Natural killer cell (primary cell): ENCODE measurements at regions not wholly inside any gene's neighbourhood (a gene's known extent, or its start where the extent isn't known, plus 50 kb on each side); places are given as distances from the start of the nearest gene placed in this dataset.

Experiments
- ATAC-seq, 3 donors: fragments of 150-1000 bp in 2 of 3; fragments of 200-7000 bp in 1 of 3; cut with Tn5 transposase; 1 replicate in 1 of 3; 2 replicates in 2 of 3; pipeline ENCODE4 v1.10.0; 2021; ENCODE audit warnings: mild to moderate bottlenecking in 2 of 3, moderate library complexity in 2 of 3
- DNase-seq, 2 donors: peaks; one replicate each; pipeline versions ENCODE4 v3.0.0 to v3.0.0-alpha.2; 2013 to 2021; ENCODE audit warnings: mixed read lengths in 1 of 2
- H3K27ac ChIP-seq: one replicate; pipeline ENCODE4 v1.5.1; 2013; ENCODE audit warnings: mild to moderate bottlenecking, low read length
- H3K27me3 ChIP-seq: one replicate; pipeline ENCODE4 v1.6.1; 2013; ENCODE audit warnings: low read length; ENCODE audit not compliant: control insufficient read depth, insufficient read depth
- H3K36me3 ChIP-seq: one replicate; pipeline ENCODE4 v1.6.1; 2013; ENCODE audit warnings: low read length; ENCODE audit not compliant: control insufficient read depth, insufficient read depth
- H3K4me1 ChIP-seq: one replicate; pipeline ENCODE4 v1.6.1; 2013; ENCODE audit warnings: low read length; ENCODE audit not compliant: control insufficient read depth, insufficient read depth
- H3K4me3 ChIP-seq: one replicate; pipeline ENCODE4 v1.5.1; 2013; ENCODE audit warnings: low read length
- H3K9me3 ChIP-seq: one replicate; pipeline ENCODE4 v1.6.1; 2013; ENCODE audit warnings: low read length; ENCODE audit not compliant: control insufficient read depth, insufficient read depth
- H3K27ac Mint-ChIP-seq, 2 donors: one replicate each; pipeline ENCODE4 v1.8.0; 2022; ENCODE audit warnings: mild to moderate bottlenecking in 2 of 2, mixed read lengths in 2 of 2, moderate library complexity in 1 of 2
- H3K27me3 Mint-ChIP-seq, 2 donors: one replicate each; pipeline ENCODE4 v1.8.0; 2022; ENCODE audit warnings: low read depth in 2 of 2, mixed read lengths in 2 of 2
- H3K36me3 Mint-ChIP-seq: one replicate; pipeline ENCODE4 v1.8.0; 2022; ENCODE audit warnings: mixed read lengths
- H3K4me1 Mint-ChIP-seq, 2 donors: one replicate each; pipeline ENCODE4 v1.8.0; 2022; ENCODE audit warnings: mixed read lengths in 2 of 2
- H3K4me3 Mint-ChIP-seq: one replicate; pipeline ENCODE4 v1.8.0; 2022; ENCODE audit warnings: mild to moderate bottlenecking, moderate library complexity, mixed read lengths
- H3K9me3 Mint-ChIP-seq, 2 donors: one replicate each; pipeline ENCODE4 v1.8.0; 2022; ENCODE audit warnings: mixed read lengths in 2 of 2
- CTCF ChIP-seq: fragments of 200-600 bp; IDR thresholded peaks from one replicate; pipeline ENCODE4 v1.8.0; 2022; ENCODE audit warnings: antibody characterized with exemption
- WGBS: methylation state at CpG from one replicate; pipeline ENCODE4 v1.1.7; 2013; ENCODE audit warnings: missing lambda C conversion rate; ENCODE audit not compliant: insufficient coverage; 5-methylcytosine and 5-hydroxymethylcytosine counted together
- intact Hi-C: fragments of 100-400 bp; cut with micrococcal nuclease; formaldehyde crosslinking; loops from one replicate; pipeline ENCODE4 v1.14.2; 2022

- no peak overlapping the region for H3K27ac ChIP-seq
- H3K9me3 ChIP-seq = no peaks in the 10 kb centered on the region
- Mint-ChIP-seq H3K36me3 (no peaks in the 10 kb centered on the region), H3K4me3 (no peak overlapping the region), H3K9me3 (no peaks in the 10 kb centered on the region), H3K27ac (no peak overlapping the region), H3K27me3 (peaks cover 0 to 10% of the 10 kb centered on the region in 2 donors), H3K4me1 (peaks cover 18 to 20% of the 10 kb centered on the region in 2 donors)
- ATAC-seq (no peak), DNase-seq (no peak)
- WGBS = no CpG with 5 or more reads among the region's 1 CpG
- H3K27me3 ChIP-seq = no peaks in the 10 kb centered on the region
- no peak overlapping the region for H3K4me3 ChIP-seq
- intact Hi-C loops = no loop called here
- H3K4me1 ChIP-seq = no peaks in the 10 kb centered on the region
- no peaks in the 10 kb centered on the region for H3K36me3 ChIP-seq
- TF ChIP-seq CTCF = no peak
These were observed 648.4 kb downstream of the PTPRC start for GRCh38 chr1:199287206-199287605.

- 75% methylated on average over 1 of the region's 1 CpG for WGBS
- Histone ChIP-seq H3K4me1 (no peaks in the 10 kb centered on the region), H3K36me3 (no peaks in the 10 kb centered on the region), H3K27ac (no peak overlapping the region), H3K9me3 (no peaks in the 10 kb centered on the region), H3K27me3 (no peaks in the 10 kb centered on the region), H3K4me3 (no peak overlapping the region)
- ATAC-seq = no peak
- Mint-ChIP-seq H3K27me3 (peaks cover 0 to 10% of the 10 kb centered on the region in 2 donors), H3K9me3 (no peaks in the 10 kb centered on the region), H3K4me3 (no peak overlapping the region), H3K27ac (no peak overlapping the region), H3K36me3 (no peaks in the 10 kb centered on the region), H3K4me1 (peaks cover 13 to 15% of the 10 kb centered on the region in 2 donors)
- DNase-seq = no peak
- intact Hi-C loops = no loop called here
- no peak for TF ChIP-seq CTCF
These were observed 648.8 kb downstream of the PTPRC start for GRCh38 chr1:199287647-199288046.

DNA sequence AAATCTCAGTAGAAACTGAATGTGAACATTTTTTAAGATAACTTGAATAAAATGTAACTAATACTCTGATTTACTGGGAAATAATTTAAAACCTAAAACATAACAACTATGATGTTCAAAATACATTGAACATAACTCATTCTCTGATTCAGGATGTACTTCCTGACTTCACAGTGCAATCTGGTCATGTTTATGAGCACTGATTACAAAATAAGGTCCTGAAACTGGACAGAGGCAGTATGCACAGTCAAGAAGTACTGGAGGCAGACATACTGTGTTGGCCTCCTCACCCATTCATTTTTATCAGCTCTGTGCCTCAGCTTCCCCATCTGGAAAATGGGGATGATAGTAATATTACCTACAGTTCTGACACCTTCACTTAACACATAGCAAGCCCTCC, 651.3 kb downstream of the PTPRC start:
- Histone ChIP-seq H3K27ac (no peak overlapping the region), H3K9me3 (no peaks in the 10 kb centered on the region), H3K36me3 (no peaks in the 10 kb centered on the region), H3K27me3 (no peaks in the 10 kb centered on the region), H3K4me3 (no peak overlapping the region), H3K4me1 (no peaks in the 10 kb centered on the region)
- no peak for TF ChIP-seq CTCF
- DNase-seq (no peak), ATAC-seq (no peak)
- Mint-ChIP-seq H3K27ac (no peak overlapping the region), H3K4me1 (no peaks in the 10 kb centered on the region), H3K36me3 (no peaks in the 10 kb centered on the region), H3K9me3 (no peaks in the 10 kb centered on the region), H3K4me3 (no peak overlapping the region), H3K27me3 (peaks cover 0 to 10% of the 10 kb centered on the region in 2 donors)
- intact Hi-C loops = no loop called here

- Mint-ChIP-seq H3K36me3 (no peaks in the 10 kb centered on the region), H3K27me3 (peaks cover 0 to 16% of the 10 kb centered on the region in 2 donors), H3K4me3 (no peak overlapping the region), H3K9me3 (no peaks in the 10 kb centered on the region), H3K4me1 (no peaks in the 10 kb centered on the region), H3K27ac (no peak overlapping the region)
- H3K9me3 ChIP-seq = no peaks in the 10 kb centered on the region
- no peak overlapping the region for H3K27ac ChIP-seq
- DNase-seq = no peak
- TF ChIP-seq CTCF = no peak
- H3K4me1 ChIP-seq = no peaks in the 10 kb centered on the region
- no peaks in the 10 kb centered on the region for H3K36me3 ChIP-seq
- intact Hi-C loops = no loop called here
- no peak for ATAC-seq
- H3K27me3 ChIP-seq = no peaks in the 10 kb centered on the region
- no CpG with 5 or more reads among the region's 2 CpGs for WGBS
- no peak overlapping the region for H3K4me3 ChIP-seq
These were observed 652.3 kb downstream of the PTPRC start for GRCh38 chr1:199291022-199291740.
